GM13977 (cell line): ENCODE measurements at regions not wholly inside any gene's neighbourhood (a gene's known extent, or its start where the extent isn't known, plus 50 kb on each side); places are given as distances from the start of the nearest gene placed in this dataset.

Source experiments
- DNase-seq: peaks from one replicate; pipeline ENCODE4 v3.0.0; 2012; ENCODE audit warnings: low spot score
- CTCF ChIP-seq: IDR thresholded peaks from 2 replicates; pipeline ENCODE4 v1.5.1; 2012; ENCODE audit warnings: mild to moderate bottlenecking, control low read depth; ENCODE audit not compliant: insufficient read depth; ENCODE audit errors: extremely low read depth, missing control alignments
- in situ Hi-C: fragments of 300-500 bp; cut with MboI; formaldehyde crosslinking; loops from one replicate; pipeline ENCODE4 v1.12.0; 2022; ENCODE audit warnings: low sequenced_read_pairs, low pct_unique_long_range_greater_than_20kb, mixed read lengths, inconsistent platforms; ENCODE audit not compliant: unreplicated experiment

- no peak for DNase-seq
- no peak for TF ChIP-seq CTCF
- in situ Hi-C loops, result no loop called here
These were observed 344.0 kb downstream of the CHRM3 start for GRCh38 chr1:239730378-239730777.

- in situ Hi-C loops, result no loop called here
- no peak for TF ChIP-seq CTCF
- no peak for DNase-seq
These were observed 344.8 kb downstream of the CHRM3 start for GRCh38 chr1:239731082-239731748.

- in situ Hi-C loops, result no loop called here
- no peak for TF ChIP-seq CTCF
- no peak for DNase-seq
These were observed 346.4 kb downstream of the CHRM3 start for GRCh38 chr1:239732770-239733169.

GRCh38 chr1:239733995-239734394, 347.6 kb downstream of the CHRM3 start:
- no peak for TF ChIP-seq CTCF
- in situ Hi-C loops, result no loop called here
- no peak for DNase-seq

- no peak for TF ChIP-seq CTCF
- in situ Hi-C loops, result no loop called here
- no peak for DNase-seq
These were observed 348.7 kb downstream of the CHRM3 start for GRCh38 chr1:239735111-239735510.

- in situ Hi-C loops, result no loop called here
- TF ChIP-seq CTCF, result no peak
- DNase-seq, result no peak
These were observed 350.1 kb downstream of the CHRM3 start for GRCh38 chr1:239736479-239736878.
